B cell (primary cell): ENCODE measurements at regions not wholly inside any gene's neighbourhood (a gene's known extent, or its start where the extent isn't known, plus 50 kb on each side); places are given as distances from the start of the nearest gene placed in this dataset.

ENCODE experiments used
- ATAC-seq: fragments of 200-7000 bp; cut with Tn5 transposase; one replicate; pipeline ENCODE4 v1.10.0; 2021; ENCODE audit warnings: low read depth, mild to moderate bottlenecking, moderate number of reproducible peaks, moderate library complexity
- CTCF ChIA-PET: fragments of 350-600 bp; sonication (Branson Sonifier 250); formaldehyde crosslinking; loops from one replicate; lab custom pipeline; 2021; ENCODE audit warnings: antibody characterized with exemption, inconsistent platforms; lab: Charles Lee
- POLR2A ChIA-PET: fragments of 350-600 bp; sonication (Branson Sonifier 250); formaldehyde crosslinking; loops from one replicate; lab custom pipeline; 2021; ENCODE audit warnings: antibody characterized with exemption; lab: Charles Lee
- DNase-seq: peaks from one replicate; pipeline ENCODE4 v3.0.0; 2013
- H2AFZ ChIP-seq: 2 replicates; pipeline ENCODE4 v1.6.1; 2012; ENCODE audit warnings: mild to moderate bottlenecking, low read depth, low read length; ENCODE audit not compliant: insufficient read depth, poor library complexity, severe bottlenecking
- H3K27ac ChIP-seq, 2 donors: 1 replicate in 1 of 2; 2 replicates in 1 of 2; pipeline ENCODE4 v1.5.1; 2012 to 2013; ENCODE audit warnings: low read length in 2 of 2, mild to moderate bottlenecking in 2 of 2, moderate library complexity in 1 of 2
- H3K27me3 ChIP-seq, 4 experiments: fragments of 200-600 bp in 1 of 4; sonication (generic) in 1 of 4; replicated peaks in 1 of 4; 1 replicate in 2 of 4; 2 replicates in 2 of 4; pipeline versions ENCODE4 v1.6.1 to v1.7.0; 2013 to 2016; ENCODE audit warnings: low read length in 3 of 4, mild to moderate bottlenecking in 2 of 4, mixed read lengths in 1 of 4, moderate library complexity in 1 of 4; ENCODE audit not compliant: insufficient read depth in 4 of 4, control insufficient read depth in 3 of 4; ENCODE audit errors: control extremely low read depth in 1 of 4
- H3K36me3 ChIP-seq, 2 experiments: replicated peaks in 1 of 2; 1 replicate in 1 of 2; 2 replicates in 1 of 2; pipeline versions ENCODE4 v1.6.1 to v1.7.1; 2013; ENCODE audit warnings: low read length in 1 of 2; ENCODE audit not compliant: insufficient read depth in 2 of 2, control insufficient read depth in 1 of 2; ENCODE audit errors: control extremely low read depth in 1 of 2, extremely low read depth in 1 of 2
- H3K4me1 ChIP-seq, 2 donors: fragments of 200-600 bp in 1 of 2; sonication (generic) in 1 of 2; 1 replicate in 1 of 2; 2 replicates in 1 of 2; pipeline versions ENCODE4 v1.5.1 to v1.6.1; 2013 to 2017; ENCODE audit warnings: low read length in 2 of 2; ENCODE audit not compliant: control insufficient read depth in 2 of 2, insufficient read depth in 2 of 2
- H3K4me2 ChIP-seq: replicated peaks from 2 replicates; pipeline ENCODE3; 2012; ENCODE audit warnings: mild to moderate bottlenecking, low read depth, low read length; ENCODE audit not compliant: poor library complexity, severe bottlenecking
- H3K4me3 ChIP-seq, 5 experiments: fragments of 200-600 bp in 1 of 5; sonication (generic) in 1 of 5; 1 replicate in 3 of 5; 2 replicates in 2 of 5; pipeline versions ENCODE4 v1.5.1 to v1.7.0; 2011 to 2016; ENCODE audit warnings: low read length in 4 of 5, mild to moderate bottlenecking in 4 of 5, low read depth in 2 of 5, control low read depth in 1 of 5, moderate library complexity in 1 of 5; ENCODE audit not compliant: insufficient read depth in 1 of 5; ENCODE audit errors: control extremely low read depth in 1 of 5, extremely low read depth in 1 of 5
- H3K79me2 ChIP-seq: fragments of 200-600 bp; sonication (generic); one replicate; pipeline ENCODE4 v1.6.0; 2016; ENCODE audit warnings: low read length; ENCODE audit not compliant: control insufficient read depth, insufficient read depth
- H3K9ac ChIP-seq: fragments of 200-600 bp; sonication (generic); 2 replicates; pipeline ENCODE4 v1.6.1; 2017; ENCODE audit warnings: mild to moderate bottlenecking, low read length, moderate library complexity
- H3K9me3 ChIP-seq, 3 donors: one replicate each; pipeline versions ENCODE4 v1.6.1 to v1.7.1; 2013; ENCODE audit warnings: low read length in 2 of 3; ENCODE audit not compliant: control insufficient read depth in 2 of 3, insufficient read depth in 1 of 3; ENCODE audit errors: control extremely low read depth in 1 of 3
- H4K20me1 ChIP-seq: 2 replicates; pipeline ENCODE4 v1.6.0; 2012; ENCODE audit warnings: mild to moderate bottlenecking, low read length; ENCODE audit not compliant: insufficient read depth, control insufficient read depth, poor library complexity, severe bottlenecking
- H3K27ac Mint-ChIP-seq: one replicate; pipeline ENCODE4 v1.8.0; 2021; ENCODE audit warnings: mixed read lengths
- H3K27me3 Mint-ChIP-seq: one replicate; pipeline ENCODE4 v1.8.0; 2021; ENCODE audit warnings: mixed read lengths
- H3K4me1 Mint-ChIP-seq: one replicate; pipeline ENCODE4 v1.8.0; 2021; ENCODE audit warnings: mixed read lengths
- H3K4me3 Mint-ChIP-seq: one replicate; pipeline ENCODE4 v1.8.0; 2021; ENCODE audit warnings: mixed read lengths
- H3K9me3 Mint-ChIP-seq: one replicate; pipeline ENCODE4 v1.8.0; 2022; ENCODE audit warnings: mixed read lengths; ENCODE audit not compliant: insufficient read depth
- EZH2 ChIP-seq: IDR thresholded peaks from 2 replicates; pipeline ENCODE4 v1.6.1; 2012; ENCODE audit warnings: borderline replicate concordance, low read depth, mild to moderate bottlenecking, moderate library complexity, low read length; ENCODE audit not compliant: insufficient read depth, poor library complexity, severe bottlenecking
- WGBS: methylation state at CpG from one replicate; pipeline ENCODE4 v1.1.5; 2013; ENCODE audit warnings: missing lambda C conversion rate; ENCODE audit not compliant: insufficient coverage; 5-methylcytosine and 5-hydroxymethylcytosine counted together
- intact Hi-C: fragments of 100-400 bp; cut with micrococcal nuclease; formaldehyde crosslinking; loops from one replicate; pipeline ENCODE4 v1.10.0; 2022
- TF ChIP-seq, protein P1 (sequence below): fragments of 200-600 bp; IDR thresholded peaks from one replicate; pipeline ENCODE4 v1.8.0; 2022; ENCODE audit warnings: antibody characterized with exemption, mild to moderate bottlenecking

GRCh38 chr3:77873598-77873997, 833.7 kb downstream of the ROBO2 start:
- H3K27ac Mint-ChIP-seq: no peak overlapping the region
- ChIA-PET CTCF (no interaction called here), POLR2A (no interaction called here)
- Histone ChIP-seq H3K9ac (no peak overlapping the region), H3K9me3 (no peaks in the 10 kb centered on the region), H3K4me2 (no peak overlapping the region), H4K20me1 (no peaks in the 10 kb centered on the region), H3K4me1 (no peaks in the 10 kb centered on the region), H2AFZ (no peak overlapping the region), H3K79me2 (no peaks in the 10 kb centered on the region), H3K27me3 (no peaks in the 10 kb centered on the region), H3K36me3 (no peaks in the 10 kb centered on the region), H3K27ac (no peak overlapping the region), H3K4me3 (no peak overlapping the region)
- WGBS: no CpG with 5 or more reads among the region's 4 CpGs
- intact Hi-C loops: no loop called here
- no peaks in the 10 kb centered on the region for H3K4me1 Mint-ChIP-seq
- DNase-seq: no peak
- no peak for ATAC-seq
- peaks cover 12% of the 10 kb centered on the region for H3K9me3 Mint-ChIP-seq
- H3K27me3 Mint-ChIP-seq: no peaks in the 10 kb centered on the region
- TF ChIP-seq, protein P1, sequence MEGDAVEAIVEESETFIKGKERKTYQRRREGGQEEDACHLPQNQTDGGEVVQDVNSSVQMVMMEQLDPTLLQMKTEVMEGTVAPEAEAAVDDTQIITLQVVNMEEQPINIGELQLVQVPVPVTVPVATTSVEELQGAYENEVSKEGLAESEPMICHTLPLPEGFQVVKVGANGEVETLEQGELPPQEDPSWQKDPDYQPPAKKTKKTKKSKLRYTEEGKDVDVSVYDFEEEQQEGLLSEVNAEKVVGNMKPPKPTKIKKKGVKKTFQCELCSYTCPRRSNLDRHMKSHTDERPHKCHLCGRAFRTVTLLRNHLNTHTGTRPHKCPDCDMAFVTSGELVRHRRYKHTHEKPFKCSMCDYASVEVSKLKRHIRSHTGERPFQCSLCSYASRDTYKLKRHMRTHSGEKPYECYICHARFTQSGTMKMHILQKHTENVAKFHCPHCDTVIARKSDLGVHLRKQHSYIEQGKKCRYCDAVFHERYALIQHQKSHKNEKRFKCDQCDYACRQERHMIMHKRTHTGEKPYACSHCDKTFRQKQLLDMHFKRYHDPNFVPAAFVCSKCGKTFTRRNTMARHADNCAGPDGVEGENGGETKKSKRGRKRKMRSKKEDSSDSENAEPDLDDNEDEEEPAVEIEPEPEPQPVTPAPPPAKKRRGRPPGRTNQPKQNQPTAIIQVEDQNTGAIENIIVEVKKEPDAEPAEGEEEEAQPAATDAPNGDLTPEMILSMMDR: no peak
- TF ChIP-seq EZH2: no peak
- no peak overlapping the region for H3K4me3 Mint-ChIP-seq

DNA sequence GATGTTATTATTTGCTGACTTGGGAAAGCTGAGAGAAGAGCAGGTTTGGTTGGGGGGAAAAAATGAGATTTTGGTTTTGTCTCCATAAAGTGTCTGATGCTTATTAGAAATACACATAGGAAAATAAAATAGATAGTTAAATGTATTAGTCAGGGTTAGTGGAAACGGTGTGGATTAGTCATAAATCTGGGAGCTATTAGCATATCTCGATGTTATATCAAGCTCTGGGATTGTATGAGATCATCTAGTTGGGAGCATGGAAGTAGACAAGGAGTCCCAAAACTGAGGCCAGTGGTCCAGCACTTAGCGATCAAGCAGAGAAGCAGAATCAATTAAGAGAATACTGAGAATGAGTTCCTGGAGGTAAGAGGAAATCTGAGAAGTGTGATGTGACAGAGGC, 845.5 kb downstream of the ROBO2 start:
- TF ChIP-seq EZH2: no peak
- TF ChIP-seq, protein P1: no peak
- no peak overlapping the region for H3K4me3 Mint-ChIP-seq
- ChIA-PET POLR2A (no interaction called here), CTCF (no interaction called here)
- peaks cover 4% of the 10 kb centered on the region for H3K9me3 Mint-ChIP-seq
- intact Hi-C loops: no loop called here
- H2AFZ ChIP-seq: no peak overlapping the region
- H3K36me3 ChIP-seq: no peaks in the 10 kb centered on the region
- no peak overlapping the region for H3K4me2 ChIP-seq
- no peaks in the 10 kb centered on the region for H4K20me1 ChIP-seq
- H3K27me3 ChIP-seq: no peaks in the 10 kb centered on the region
- H3K9ac ChIP-seq: no peak overlapping the region
- H3K4me1 Mint-ChIP-seq: no peaks in the 10 kb centered on the region
- no peaks in the 10 kb centered on the region for H3K79me2 ChIP-seq
- ATAC-seq (no peak), DNase-seq (no peak)
- H3K4me3 ChIP-seq: no peak overlapping the region
- peaks cover 0 to 2% (median 0%) of the 10 kb centered on the region in 3 donors for H3K9me3 ChIP-seq
- no peaks in the 10 kb centered on the region for H3K4me1 ChIP-seq
- WGBS: 86% methylated on average over 3 of the region's 3 CpGs
- H3K27me3 Mint-ChIP-seq: no peaks in the 10 kb centered on the region
- H3K27ac ChIP-seq: no peak overlapping the region
- no peak overlapping the region for H3K27ac Mint-ChIP-seq
